ENCODE measurements at regions not wholly inside any gene's neighbourhood (a gene's known extent, or its start where the extent isn't known, plus 50 kb on each side); places are given as distances from the start of the nearest gene placed in this dataset.

GRCh38 chr1:216890871-216891270 lies 167.6 kb upstream of the ESRRG start:
- DNase-seq (no peak), ATAC-seq (no peak)
- H3K36me3 ChIP-seq, result no peaks in the 10 kb centered on the region
- H3K27me3 ChIP-seq (ENCODE audit: low read depth), result no peaks in the 10 kb centered on the region
- intact Hi-C loops (cut with DNase I), result no loop called here
- no peak for TF ChIP-seq CTCF (IDR thresholded peaks at IDR 0.05)
- no peaks in the 10 kb centered on the region for H3K9me3 ChIP-seq
- no peak overlapping the region for H3K27ac ChIP-seq
- no peaks in the 10 kb centered on the region for H3K4me1 ChIP-seq
- no peak overlapping the region for H3K4me3 ChIP-seq

GRCh38 chr1:216888731-216889130 lies 165.5 kb upstream of the ESRRG start:
- no peaks in the 10 kb centered on the region for H3K4me1 ChIP-seq
- no peak for TF ChIP-seq CTCF (IDR thresholded peaks at IDR 0.05)
- no peak overlapping the region for H3K27ac ChIP-seq
- ATAC-seq (no peak), DNase-seq (no peak)
- H3K4me3 ChIP-seq, result no peak overlapping the region
- no peaks in the 10 kb centered on the region for H3K9me3 ChIP-seq
- intact Hi-C loops (cut with DNase I), result no loop called here
- H3K36me3 ChIP-seq, result no peaks in the 10 kb centered on the region
- H3K27me3 ChIP-seq (ENCODE audit: low read depth), result no peaks in the 10 kb centered on the region

GRCh38 chr1:216887032-216887431 lies 163.8 kb upstream of the ESRRG start:
- Histone ChIP-seq H3K27me3 (ENCODE audit: low read depth) (no peaks in the 10 kb centered on the region), H3K36me3 (no peaks in the 10 kb centered on the region), H3K4me1 (no peaks in the 10 kb centered on the region), H3K9me3 (no peaks in the 10 kb centered on the region), H3K27ac (no peak overlapping the region), H3K4me3 (no peak overlapping the region)
- TF ChIP-seq CTCF (IDR thresholded peaks at IDR 0.05), result no peak
- DNase-seq, result no peak
- intact Hi-C loops (cut with DNase I), result no loop called here
- no peak for ATAC-seq

- Histone ChIP-seq H3K4me3 (no peak overlapping the region), H3K36me3 (no peaks in the 10 kb centered on the region), H3K9me3 (no peaks in the 10 kb centered on the region), H3K27me3 (ENCODE audit: low read depth) (no peaks in the 10 kb centered on the region), H3K4me1 (no peaks in the 10 kb centered on the region), H3K27ac (no peak overlapping the region)
- ATAC-seq (no peak), DNase-seq (no peak)
- intact Hi-C loops (cut with DNase I), result no loop called here
- TF ChIP-seq CTCF (IDR thresholded peaks at IDR 0.05), result no peak
Measured at GRCh38 chr1:216884614-216885229, 161.5 kb upstream of the ESRRG start.

- Histone ChIP-seq H3K27me3 (ENCODE audit: low read depth) (no peaks in the 10 kb centered on the region), H3K27ac (no peak overlapping the region), H3K4me1 (no peaks in the 10 kb centered on the region), H3K4me3 (no peak overlapping the region), H3K36me3 (no peaks in the 10 kb centered on the region), H3K9me3 (no peaks in the 10 kb centered on the region)
- TF ChIP-seq CTCF (IDR thresholded peaks at IDR 0.05), result no peak
- ATAC-seq, result no peak
- DNase-seq, result no peak
- intact Hi-C loops (cut with DNase I), result no loop called here
Measured at GRCh38 chr1:216883518-216883917, 160.3 kb upstream of the ESRRG start.

GRCh38 chr1:216881695-216882094 lies 158.5 kb upstream of the ESRRG start:
- Histone ChIP-seq H3K9me3 (no peaks in the 10 kb centered on the region), H3K4me3 (no peak overlapping the region), H3K27me3 (ENCODE audit: low read depth) (no peaks in the 10 kb centered on the region), H3K4me1 (no peaks in the 10 kb centered on the region), H3K27ac (no peak overlapping the region), H3K36me3 (no peaks in the 10 kb centered on the region)
- DNase-seq, result no peak
- no peak for TF ChIP-seq CTCF (IDR thresholded peaks at IDR 0.05)
- intact Hi-C loops (cut with DNase I), result no loop called here
- no peak for ATAC-seq

Data from lower lobe of right lung (tissue), 2 donors.